ENCODE measurements at regions not wholly inside any gene's neighbourhood (a gene's known extent, or its start where the extent isn't known, plus 50 kb on each side); places are given as distances from the start of the nearest gene placed in this dataset.

DNA sequence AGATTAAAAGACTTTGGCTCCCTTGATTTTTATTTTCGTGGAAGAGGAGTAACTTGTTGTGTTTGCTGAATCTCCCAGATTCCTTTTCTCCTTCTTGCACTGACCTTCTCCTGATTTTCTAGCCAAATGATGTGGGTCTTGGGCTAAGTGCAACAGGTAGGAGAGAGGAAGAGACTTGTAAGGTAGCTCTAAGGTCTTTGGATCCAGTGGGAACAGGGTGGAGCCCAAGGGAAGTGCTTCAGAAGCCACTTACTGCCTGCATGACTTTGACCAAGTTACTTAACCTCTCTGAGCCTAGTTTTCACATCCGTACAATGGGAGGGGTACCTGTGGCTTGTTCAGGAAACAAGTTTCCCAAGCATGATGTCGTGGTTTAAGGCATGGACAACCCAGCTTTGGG lies 111.3 kb upstream of the IRX3 start:
- no peak overlapping the region for H3K4me3 ChIP-seq
- DNase-seq (ENCODE audit: low spot score): no peak
- TF ChIP-seq CTCF (IDR thresholded peaks at IDR 0.05): no peak
- H3K27ac ChIP-seq: no peak overlapping the region

DNA sequence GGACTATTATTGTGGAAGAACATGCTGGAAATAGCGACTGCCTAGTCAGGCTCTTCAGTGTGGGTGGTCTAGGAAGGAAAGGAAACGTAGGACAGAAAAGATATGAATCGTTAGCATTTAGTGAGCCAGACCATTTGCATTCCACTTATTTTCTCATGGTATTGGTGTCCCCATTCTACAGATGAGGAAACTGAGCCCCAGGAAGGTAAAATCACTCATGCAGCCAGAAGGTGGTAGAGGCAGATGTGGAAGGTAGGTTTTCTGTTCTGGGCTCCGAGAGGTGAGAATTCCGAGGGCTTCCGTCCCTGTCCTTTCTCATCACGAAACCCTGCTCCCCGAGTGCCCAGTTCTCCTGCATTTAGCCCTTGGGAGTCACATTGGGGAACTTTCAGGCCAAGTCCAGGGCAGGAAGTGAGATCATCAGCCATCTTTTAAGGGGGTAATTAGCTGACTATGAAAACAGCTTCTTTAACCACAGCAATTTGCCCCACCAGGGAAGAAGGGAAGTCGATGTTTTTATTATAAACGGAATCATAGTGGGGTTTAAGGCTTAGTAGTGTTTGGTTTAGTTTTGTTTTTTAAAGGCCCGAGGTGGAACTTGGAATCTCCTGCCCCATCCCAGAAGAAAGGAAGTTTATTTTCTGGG lies 110.7 kb upstream of the IRX3 start:
- H3K4me3 ChIP-seq: no peak overlapping the region
- H3K27ac ChIP-seq: no peak overlapping the region
- TF ChIP-seq CTCF (IDR thresholded peaks at IDR 0.05): no peak
- DNase-seq (ENCODE audit: low spot score): no peak

DNA sequence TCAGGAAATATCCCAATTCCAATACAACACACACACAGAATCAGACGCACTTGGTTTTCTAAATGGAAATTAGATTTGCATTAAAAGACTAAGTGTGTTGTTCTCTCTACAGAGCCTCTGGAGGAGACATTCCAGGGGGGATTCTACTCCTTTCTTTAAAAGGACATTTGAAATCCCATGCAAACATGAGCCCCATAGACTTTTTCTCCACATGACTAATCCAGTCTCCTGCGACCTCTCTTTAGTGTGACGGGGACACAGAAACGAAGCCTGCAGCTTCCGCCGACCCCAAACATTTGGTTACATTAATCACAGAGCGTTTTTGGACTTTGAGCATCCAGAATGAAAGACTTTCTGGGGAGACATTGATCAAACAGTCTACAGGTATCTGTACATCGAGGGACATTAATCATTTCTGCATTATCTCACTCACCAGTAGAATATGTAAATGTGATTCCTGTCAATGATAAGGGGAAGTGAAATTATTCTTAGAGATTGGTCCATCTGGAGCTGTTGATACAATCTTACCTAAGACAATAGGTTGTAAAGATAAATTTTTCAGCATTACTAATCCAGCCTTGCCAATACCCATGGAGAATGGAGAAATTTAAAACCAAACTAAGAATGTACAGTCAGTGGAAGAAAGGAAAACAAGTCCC lies 103.4 kb upstream of the IRX3 start:
- Histone ChIP-seq H3K27ac (no peak overlapping the region), H3K4me3 (no peak overlapping the region)
- TF ChIP-seq CTCF (IDR thresholded peaks at IDR 0.05): no peak
- no peak for DNase-seq (ENCODE audit: low spot score)

DNA sequence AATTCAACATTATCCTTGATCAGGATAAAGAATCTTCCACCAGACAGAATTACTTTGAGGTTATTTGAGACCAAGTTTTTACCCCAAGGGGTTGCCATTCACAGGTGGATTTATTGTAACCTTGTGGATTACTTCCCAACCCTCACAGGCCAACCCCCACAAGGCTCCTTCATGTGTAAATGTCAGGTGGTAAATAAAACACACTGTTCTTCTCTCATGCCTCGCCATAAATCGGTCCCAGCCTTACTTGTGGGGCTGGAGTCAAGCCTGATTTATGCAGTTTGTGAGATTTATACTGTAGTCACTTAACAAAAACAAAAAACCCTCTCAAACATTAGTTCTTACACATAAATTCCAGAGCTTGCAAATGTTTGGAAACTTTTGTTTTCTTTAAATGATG lies 98.6 kb upstream of the IRX3 start:
- no peak for DNase-seq (ENCODE audit: low spot score)
- Histone ChIP-seq H3K27ac (no peak overlapping the region), H3K4me3 (no peak overlapping the region)
- no peak for TF ChIP-seq CTCF (IDR thresholded peaks at IDR 0.05)

GRCh38 chr16:54381601-54382313 lies 95.2 kb upstream of the IRX3 start:
- no peak for TF ChIP-seq CTCF (IDR thresholded peaks at IDR 0.05)
- DNase-seq (ENCODE audit: low spot score): peak; percentile 31
- Histone ChIP-seq H3K27ac (no peak overlapping the region), H3K4me3 (no peak overlapping the region)

DNA sequence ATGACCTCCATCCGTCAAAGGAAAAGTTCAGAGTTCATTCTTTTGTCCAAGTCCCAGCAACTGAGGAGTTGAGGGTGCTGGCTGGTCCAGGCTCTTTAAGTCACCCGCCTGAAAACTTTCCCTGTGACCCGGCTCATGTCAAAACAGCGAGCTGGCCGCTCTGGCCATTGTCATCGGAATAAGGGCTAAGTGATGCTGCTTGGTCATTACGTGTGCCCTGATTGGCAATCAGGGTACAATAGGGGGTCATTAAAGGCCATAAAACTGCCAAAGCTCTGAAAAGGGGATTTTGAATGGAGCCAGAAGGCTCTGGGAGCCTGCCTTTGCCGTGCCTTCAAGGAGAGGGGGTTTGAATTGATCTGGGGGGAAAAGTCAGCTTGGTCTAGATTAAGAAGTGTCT lies 88.5 kb upstream of the IRX3 start:
- no peak for TF ChIP-seq CTCF (IDR thresholded peaks at IDR 0.05)
- DNase-seq (ENCODE audit: low spot score): no peak
- Histone ChIP-seq H3K4me3 (no peak overlapping the region), H3K27ac (no peak overlapping the region)

All from coronary artery (tissue), 2 donors.